Ishikawa (cell line): ENCODE measurements at regions not wholly inside any gene's neighbourhood (a gene's known extent, or its start where the extent isn't known, plus 50 kb on each side); places are given as distances from the start of the nearest gene placed in this dataset.

Source experiments
- CEBPB ChIP-seq: IDR thresholded peaks from 2 replicates; pipeline ENCODE4 v1.6.1; 2012
- CREB1 ChIP-seq: IDR thresholded peaks from 2 replicates; pipeline ENCODE4 v1.6.1; 2012; ENCODE audit warnings: low read depth
- EGR1 ChIP-seq: IDR thresholded peaks from 2 replicates; pipeline ENCODE4 v1.6.1; 2012
- EP300 ChIP-seq: IDR thresholded peaks from 2 replicates; pipeline ENCODE4 v1.6.1; 2012; ENCODE audit warnings: borderline replicate concordance
- FOXM1 ChIP-seq: IDR thresholded peaks from 2 replicates; pipeline ENCODE4 v1.6.1; 2012; ENCODE audit warnings: low read depth, borderline replicate concordance
- MAX ChIP-seq: IDR thresholded peaks from 2 replicates; pipeline ENCODE4 v1.6.1; 2012
- NFIC ChIP-seq: IDR thresholded peaks from 2 replicates; pipeline ENCODE4 v1.6.1; 2012
- RAD21 ChIP-seq: IDR thresholded peaks from 2 replicates; pipeline ENCODE4 v1.6.1; 2012; ENCODE audit warnings: low read depth
- REST ChIP-seq: IDR thresholded peaks from 2 replicates; pipeline ENCODE4 v1.6.1; 2012; ENCODE audit warnings: low read depth, mild to moderate bottlenecking
- TAF1 ChIP-seq: IDR thresholded peaks from 2 replicates; pipeline ENCODE4 v1.6.1; 2012; ENCODE audit warnings: low read depth, mild to moderate bottlenecking
- TCF12 ChIP-seq: IDR thresholded peaks from 2 replicates; pipeline ENCODE4 v1.6.1; 2012; ENCODE audit warnings: low read depth
- TEAD4 ChIP-seq: IDR thresholded peaks from 2 replicates; pipeline ENCODE4 v1.6.1; 2012
- USF1 ChIP-seq: IDR thresholded peaks from 2 replicates; pipeline ENCODE4 v1.6.1; 2012
- YY1 ChIP-seq: IDR thresholded peaks from 2 replicates; pipeline ENCODE4 v1.6.1; 2012; ENCODE audit warnings: low read depth
- ZBTB7A ChIP-seq: IDR thresholded peaks from 2 replicates; pipeline ENCODE4 v1.6.1; 2012; ENCODE audit warnings: low read depth

- no peak for TF ChIP-seq RAD21
- no peak for TF ChIP-seq FOXM1
- no peak for TF ChIP-seq NFIC
Observed at GRCh38 chr6:156027248-156027626, 571.6 kb upstream of the NOX3 start.

GRCh38 chr6:156026486-156027247 lies 571.0 kb upstream of the NOX3 start:
- TF ChIP-seq TCF12 (no peak), TEAD4 (no peak), NFIC (no peak), MAX (no peak)

GRCh38 chr6:156024339-156024738 lies 568.7 kb upstream of the NOX3 start:
- no peak for TF ChIP-seq RAD21
- TF ChIP-seq CREB1: no peak
- no peak for TF ChIP-seq REST
- TF ChIP-seq MAX: no peak
- no peak for TF ChIP-seq TEAD4
- TF ChIP-seq EP300: no peak

GRCh38 chr6:156021746-156022396 lies 566.2 kb upstream of the NOX3 start:
- TF ChIP-seq MAX: no peak
- no peak for TF ChIP-seq CREB1
- TF ChIP-seq ZBTB7A: no peak
- no peak for TF ChIP-seq EP300
- TF ChIP-seq NFIC: no peak
- no peak for TF ChIP-seq REST
- no peak for TF ChIP-seq EGR1
- no peak for TF ChIP-seq RAD21
- no peak for TF ChIP-seq FOXM1
- TF ChIP-seq CEBPB: no peak
- TF ChIP-seq TEAD4: no peak
- no peak for TF ChIP-seq TAF1
- no peak for TF ChIP-seq YY1
- no peak for TF ChIP-seq USF1
- TF ChIP-seq TCF12: no peak

- no peak for TF ChIP-seq ZBTB7A
- no peak for TF ChIP-seq NFIC
- no peak for TF ChIP-seq REST
- TF ChIP-seq EP300: no peak
- no peak for TF ChIP-seq USF1
- no peak for TF ChIP-seq MAX
- TF ChIP-seq CREB1: no peak
- TF ChIP-seq TEAD4: no peak
- TF ChIP-seq CEBPB: no peak
- TF ChIP-seq TAF1: no peak
- no peak for TF ChIP-seq TCF12
- no peak for TF ChIP-seq FOXM1
Observed at GRCh38 chr6:156017838-156018237, 562.2 kb upstream of the NOX3 start.
